Smooth muscle cell (in vitro differentiated cells): ENCODE measurements at regions not wholly inside any gene's neighbourhood (a gene's known extent, or its start where the extent isn't known, plus 50 kb on each side); places are given as distances from the start of the nearest gene placed in this dataset.

Source experiments
- DNase-seq: peaks from one replicate; lab custom pipeline; 2025; ENCODE audit not compliant: unreplicated experiment; lab: John Stamatoyannopoulos, UW
- H2AFZ ChIP-seq: fragments of 200-600 bp; sonication (generic); 2 replicates; pipeline ENCODE4 v1.6.0; 2016; ENCODE audit warnings: antibody characterized with exemption, low read depth, mild to moderate bottlenecking
- H3F3A ChIP-seq: fragments of 200-600 bp; sonication (generic); 2 replicates; pipeline ENCODE4 v1.6.0; 2017; ENCODE audit warnings: antibody characterized with exemption, low read depth
- H3K27ac ChIP-seq: fragments of 200-600 bp; sonication (generic); 2 replicates; pipeline ENCODE4 v1.5.1; 2016; ENCODE audit warnings: low read depth, mild to moderate bottlenecking
- H3K27me3 ChIP-seq: fragments of 200-600 bp; sonication (generic); 2 replicates; pipeline ENCODE4 v1.6.1; 2016; ENCODE audit warnings: low read depth, mild to moderate bottlenecking
- H3K36me3 ChIP-seq: fragments of 200-600 bp; sonication (generic); 2 replicates; pipeline ENCODE4 v1.5.1; 2016; ENCODE audit warnings: low read depth
- H3K4me1 ChIP-seq: fragments of 200-600 bp; sonication (generic); 2 replicates; pipeline ENCODE4 v1.5.1; 2016; ENCODE audit warnings: low read depth
- H3K4me2 ChIP-seq: fragments of 200-600 bp; sonication (generic); 2 replicates; pipeline ENCODE4 v1.6.0; 2016; ENCODE audit warnings: mild to moderate bottlenecking
- H3K4me3 ChIP-seq: fragments of 200-600 bp; sonication (generic); 2 replicates; pipeline ENCODE4 v1.5.1; 2016; ENCODE audit warnings: mild to moderate bottlenecking
- H3K79me2 ChIP-seq: fragments of 200-600 bp; sonication (generic); 2 replicates; pipeline ENCODE4 v1.6.0; 2016; ENCODE audit warnings: low read depth, mild to moderate bottlenecking
- H3K9ac ChIP-seq: fragments of 200-600 bp; sonication (generic); 2 replicates; pipeline ENCODE4 v1.6.0; 2016; ENCODE audit warnings: low read depth
- H3K9me3 ChIP-seq: fragments of 200-600 bp; sonication (generic); replicated peaks from 2 replicates; pipeline ENCODE4 v1.5.1; 2016; ENCODE audit warnings: low read depth
- H4K20me1 ChIP-seq: fragments of 200-600 bp; sonication (generic); 2 replicates; pipeline ENCODE4 v1.6.0; 2016; ENCODE audit warnings: low read depth
- WGBS: methylation state at CpG from one replicate; pipeline ENCODE4 v1.1.7; 2016; ENCODE audit warnings: low lambda C conversion rate; 5-methylcytosine and 5-hydroxymethylcytosine counted together
- TF ChIP-seq, protein P1 (sequence below): fragments of 200-600 bp; sonication (generic); IDR thresholded peaks from 2 replicates; pipeline ENCODE4 v1.5.1; 2017; ENCODE audit warnings: borderline replicate concordance, mild to moderate bottlenecking, antibody characterized with exemption; ENCODE audit not compliant: insufficient read depth, poor library complexity, severe bottlenecking

DNA sequence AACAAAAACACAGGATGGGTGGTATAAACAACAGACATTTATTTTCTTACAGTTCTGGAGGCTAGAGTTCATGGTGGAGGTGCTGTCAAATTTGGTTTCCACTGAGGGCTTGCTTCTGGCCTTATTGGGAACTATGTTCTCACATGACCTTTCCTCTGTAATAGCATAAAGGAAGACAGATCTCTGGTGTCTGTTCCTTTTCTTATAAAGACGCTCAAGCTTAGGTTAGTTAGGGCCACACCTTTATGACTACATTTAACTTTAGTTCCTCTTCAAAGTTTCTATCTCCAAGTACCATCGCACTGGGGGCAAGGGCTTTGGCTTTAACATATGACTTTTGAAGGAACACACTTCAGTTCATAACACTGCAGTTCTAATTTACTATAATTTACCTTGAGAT, 543.8 kb upstream of the CPEB2 start:
- Histone ChIP-seq H3K4me2 (no peak overlapping the region), H3K27me3 (peaks cover 66% of the 10 kb centered on the region), H3K27ac (no peak overlapping the region), H3K79me2 (no peaks in the 10 kb centered on the region), H2AFZ (no peak overlapping the region), H3K36me3 (no peaks in the 10 kb centered on the region), H3F3A (no peaks in the 10 kb centered on the region), H3K4me1 (no peaks in the 10 kb centered on the region), H3K9me3 (no peaks in the 10 kb centered on the region), H3K9ac (no peak overlapping the region), H4K20me1 (no peaks in the 10 kb centered on the region), H3K4me3 (no peak overlapping the region)
- 93% methylated on average over 2 of the region's 2 CpGs for WGBS
- DNase-seq, result no peak
- TF ChIP-seq, protein P1, sequence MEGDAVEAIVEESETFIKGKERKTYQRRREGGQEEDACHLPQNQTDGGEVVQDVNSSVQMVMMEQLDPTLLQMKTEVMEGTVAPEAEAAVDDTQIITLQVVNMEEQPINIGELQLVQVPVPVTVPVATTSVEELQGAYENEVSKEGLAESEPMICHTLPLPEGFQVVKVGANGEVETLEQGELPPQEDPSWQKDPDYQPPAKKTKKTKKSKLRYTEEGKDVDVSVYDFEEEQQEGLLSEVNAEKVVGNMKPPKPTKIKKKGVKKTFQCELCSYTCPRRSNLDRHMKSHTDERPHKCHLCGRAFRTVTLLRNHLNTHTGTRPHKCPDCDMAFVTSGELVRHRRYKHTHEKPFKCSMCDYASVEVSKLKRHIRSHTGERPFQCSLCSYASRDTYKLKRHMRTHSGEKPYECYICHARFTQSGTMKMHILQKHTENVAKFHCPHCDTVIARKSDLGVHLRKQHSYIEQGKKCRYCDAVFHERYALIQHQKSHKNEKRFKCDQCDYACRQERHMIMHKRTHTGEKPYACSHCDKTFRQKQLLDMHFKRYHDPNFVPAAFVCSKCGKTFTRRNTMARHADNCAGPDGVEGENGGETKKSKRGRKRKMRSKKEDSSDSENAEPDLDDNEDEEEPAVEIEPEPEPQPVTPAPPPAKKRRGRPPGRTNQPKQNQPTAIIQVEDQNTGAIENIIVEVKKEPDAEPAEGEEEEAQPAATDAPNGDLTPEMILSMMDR, result no peak

GRCh38 chr4:14465057-14465456, 537.2 kb upstream of the CPEB2 start:
- H3F3A ChIP-seq, result no peaks in the 10 kb centered on the region
- WGBS, result 90% methylated on average over 1 of the region's 1 CpG
- H3K4me3 ChIP-seq, result no peak overlapping the region
- no peak overlapping the region for H3K9ac ChIP-seq
- H2AFZ ChIP-seq, result no peak overlapping the region
- no peaks in the 10 kb centered on the region for H3K79me2 ChIP-seq
- H3K4me1 ChIP-seq, result no peaks in the 10 kb centered on the region
- H3K36me3 ChIP-seq, result no peaks in the 10 kb centered on the region
- H3K9me3 ChIP-seq, result no peaks in the 10 kb centered on the region
- no peak overlapping the region for H3K4me2 ChIP-seq
- no peaks in the 10 kb centered on the region for H4K20me1 ChIP-seq
- H3K27me3 ChIP-seq, result peaks cover 47% of the 10 kb centered on the region
- TF ChIP-seq, protein P1, result no peak
- H3K27ac ChIP-seq, result no peak overlapping the region
- no peak for DNase-seq

DNA sequence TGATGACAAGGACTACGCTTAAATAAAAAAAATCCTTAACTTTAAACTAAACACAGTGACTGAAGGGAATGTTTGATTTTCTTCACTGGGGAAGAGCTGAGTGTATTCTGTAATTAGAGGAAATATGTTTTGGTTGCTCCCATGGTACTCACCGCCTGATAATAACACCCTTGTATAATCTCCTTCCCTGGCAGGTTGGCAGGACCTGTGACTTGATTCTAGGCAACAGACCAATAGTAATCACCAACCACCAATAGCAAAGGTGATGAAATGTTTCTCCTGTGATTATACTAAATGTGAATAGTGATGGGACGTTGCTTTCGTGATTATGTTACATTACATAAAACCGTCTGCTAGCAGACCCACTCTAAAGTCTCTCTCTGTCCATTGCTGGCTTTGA, 536.8 kb upstream of the CPEB2 start:
- Histone ChIP-seq H3K9ac (no peak overlapping the region), H3K4me2 (no peak overlapping the region), H3K27ac (no peak overlapping the region), H3K27me3 (peaks cover 44% of the 10 kb centered on the region), H3K4me1 (no peaks in the 10 kb centered on the region), H3K9me3 (no peaks in the 10 kb centered on the region), H3K36me3 (no peaks in the 10 kb centered on the region), H3F3A (no peaks in the 10 kb centered on the region), H2AFZ (no peak overlapping the region), H3K4me3 (no peak overlapping the region), H3K79me2 (no peaks in the 10 kb centered on the region), H4K20me1 (no peaks in the 10 kb centered on the region)
- no peak for DNase-seq
- WGBS, result 91% methylated on average over 5 of the region's 5 CpGs
- TF ChIP-seq, protein P1, result no peak

DNA sequence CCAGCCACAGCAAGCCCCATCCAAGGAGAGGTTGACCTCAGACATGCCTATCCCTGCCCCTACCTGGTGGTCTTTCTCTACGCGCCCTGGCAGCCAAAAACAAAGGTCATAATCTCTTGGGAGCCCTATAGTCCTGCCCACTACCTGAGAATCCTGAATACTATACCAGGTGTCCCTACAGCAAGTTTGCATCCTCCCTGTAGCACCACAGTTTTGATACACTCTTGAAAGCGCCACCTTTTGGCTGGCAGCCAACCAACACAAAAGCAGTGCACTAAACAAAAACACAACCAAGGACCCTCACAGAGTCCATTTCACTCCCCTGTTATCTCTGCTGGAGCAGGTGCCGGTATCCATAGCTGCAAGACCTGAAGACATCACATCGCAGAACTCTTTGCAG, 523.8 kb upstream of the CPEB2 start:
- Histone ChIP-seq H3K27ac (no peak overlapping the region), H3K4me3 (no peak overlapping the region), H3K4me2 (no peak overlapping the region), H3K36me3 (no peaks in the 10 kb centered on the region), H3F3A (no peaks in the 10 kb centered on the region), H3K27me3 (peaks cover 4% of the 10 kb centered on the region), H3K9me3 (no peaks in the 10 kb centered on the region), H3K79me2 (no peaks in the 10 kb centered on the region), H3K9ac (no peak overlapping the region), H4K20me1 (no peaks in the 10 kb centered on the region), H2AFZ (no peak overlapping the region), H3K4me1 (no peaks in the 10 kb centered on the region)
- WGBS, result 98% methylated on average over 5 of the region's 5 CpGs
- no peak for DNase-seq
- TF ChIP-seq, protein P1, result no peak
